ENCODE measurements at regions not wholly inside any gene's neighbourhood (a gene's known extent, or its start where the extent isn't known, plus 50 kb on each side); places are given as distances from the start of the nearest gene placed in this dataset.
A peak's percentile ranks its signal among the peaks of the same experiment; 100 is the strongest.

GRCh38 chr20:12893019-12893418 lies 115.8 kb upstream of the SPTLC3 start:
- peaks cover 24% of the 10 kb centered on the region for H3K4me1 Mint-ChIP-seq (ENCODE audit: low read depth)
- H3K4me3 Mint-ChIP-seq (ENCODE audit: low read depth), result no peak overlapping the region
- no peaks in the 10 kb centered on the region for H3K27me3 Mint-ChIP-seq
- DNase-seq (ENCODE audit: low spot score, unreplicated experiment), result no peak
- H3K36me3 Mint-ChIP-seq (ENCODE audit: insufficient read depth), result no peaks in the 10 kb centered on the region
- TF ChIP-seq CTCF (IDR thresholded peaks at IDR 0.05; ENCODE audit: unreplicated experiment), result no peak
- H3K27ac Mint-ChIP-seq, result peak overlapping the region; percentile 46
- H3K9me3 Mint-ChIP-seq (ENCODE audit: low read depth), result peaks cover 11% of the 10 kb centered on the region

GRCh38 chr20:12893653-12894052 lies 115.1 kb upstream of the SPTLC3 start:
- no peaks in the 10 kb centered on the region for H3K36me3 Mint-ChIP-seq (ENCODE audit: insufficient read depth)

GRCh38 chr20:12894089-12894488 lies 114.7 kb upstream of the SPTLC3 start:
- no peak for DNase-seq (ENCODE audit: low spot score, unreplicated experiment)
- peaks cover 24% of the 10 kb centered on the region for H3K4me1 Mint-ChIP-seq (ENCODE audit: low read depth)
- no peak overlapping the region for H3K4me3 Mint-ChIP-seq (ENCODE audit: low read depth)
- H3K36me3 Mint-ChIP-seq (ENCODE audit: insufficient read depth), result no peaks in the 10 kb centered on the region
- H3K27ac Mint-ChIP-seq, result no peak overlapping the region
- H3K9me3 Mint-ChIP-seq (ENCODE audit: low read depth), result peaks cover 11% of the 10 kb centered on the region
- TF ChIP-seq CTCF (IDR thresholded peaks at IDR 0.05; ENCODE audit: unreplicated experiment), result no peak
- H3K27me3 Mint-ChIP-seq, result no peaks in the 10 kb centered on the region

More at GRCh38 chr20:12893653-12894052, 115.1 kb upstream of the SPTLC3 start:
- no peak for DNase-seq (ENCODE audit: low spot score, unreplicated experiment)
- TF ChIP-seq CTCF (IDR thresholded peaks at IDR 0.05; ENCODE audit: unreplicated experiment), result no peak
- Mint-ChIP-seq H3K27ac (no peak overlapping the region), H3K4me1 (ENCODE audit: low read depth) (peaks cover 24% of the 10 kb centered on the region), H3K9me3 (ENCODE audit: low read depth) (peaks cover 11% of the 10 kb centered on the region), H3K27me3 (no peaks in the 10 kb centered on the region), H3K4me3 (ENCODE audit: low read depth) (no peak overlapping the region)

GRCh38 chr20:12896180-12896579 lies 112.6 kb upstream of the SPTLC3 start:
- Mint-ChIP-seq H3K27me3 (no peaks in the 10 kb centered on the region), H3K4me3 (ENCODE audit: low read depth) (no peak overlapping the region), H3K4me1 (ENCODE audit: low read depth) (peaks cover 24% of the 10 kb centered on the region), H3K27ac (no peak overlapping the region), H3K9me3 (ENCODE audit: low read depth) (peaks cover 4% of the 10 kb centered on the region), H3K36me3 (ENCODE audit: insufficient read depth) (no peaks in the 10 kb centered on the region)
- TF ChIP-seq CTCF (IDR thresholded peaks at IDR 0.05; ENCODE audit: unreplicated experiment), result no peak
- no peak for DNase-seq (ENCODE audit: low spot score, unreplicated experiment)

- DNase-seq (ENCODE audit: low spot score, unreplicated experiment), result no peak
- Mint-ChIP-seq H3K4me3 (ENCODE audit: low read depth) (no peak overlapping the region), H3K27ac (no peak overlapping the region), H3K36me3 (ENCODE audit: insufficient read depth) (no peaks in the 10 kb centered on the region), H3K9me3 (ENCODE audit: low read depth) (no peaks in the 10 kb centered on the region), H3K27me3 (no peaks in the 10 kb centered on the region), H3K4me1 (ENCODE audit: low read depth) (peaks cover 7% of the 10 kb centered on the region)
- TF ChIP-seq CTCF (IDR thresholded peaks at IDR 0.05; ENCODE audit: unreplicated experiment), result no peak
Observed at GRCh38 chr20:12902992-12903391, 105.8 kb upstream of the SPTLC3 start.

Measured in progenitor cell of endocrine pancreas (in vitro differentiated cells).